ENCODE measurements at regions not wholly inside any gene's neighbourhood (a gene's known extent, or its start where the extent isn't known, plus 50 kb on each side); places are given as distances from the start of the nearest gene placed in this dataset.

DNA sequence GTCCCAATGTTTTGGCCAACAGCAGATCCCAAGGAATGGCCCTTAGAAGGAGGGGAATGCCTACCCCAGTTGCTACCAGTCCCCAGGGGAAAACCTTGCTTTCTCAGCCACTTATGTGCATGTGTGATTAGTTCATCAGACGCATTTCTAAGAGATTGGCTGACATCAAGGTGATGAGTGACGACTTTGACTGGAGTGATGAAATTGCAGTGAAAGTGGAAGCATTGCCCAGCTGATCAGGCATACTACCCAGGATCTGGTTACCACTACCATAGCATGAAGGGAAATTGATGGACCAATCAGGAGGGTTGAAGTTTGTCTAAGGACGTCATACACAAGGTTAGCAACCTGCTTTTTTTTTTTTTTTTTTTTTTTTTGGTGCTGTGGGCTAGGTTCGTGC lies 90.3 kb upstream of the ELMO1 start:
- TF ChIP-seq ELF4 (IDR thresholded peaks at IDR 0.05) (no peak), HDGF (IDR thresholded peaks at IDR 0.05; ENCODE audit: borderline replicate concordance) (no peak), FOXK2 (IDR thresholded peaks at IDR 0.05) (no peak), BHLHE40 (IDR thresholded peaks at IDR 0.05; ENCODE audit: borderline replicate concordance) (no peak), TARDBP (IDR thresholded peaks at IDR 0.05) (no peak), CTBP1 (IDR thresholded peaks at IDR 0.05; ENCODE audit: borderline replicate concordance) (no peak), NFRKB (IDR thresholded peaks at IDR 0.05) (no peak), FOXM1 (IDR thresholded peaks at IDR 0.05; ENCODE audit: borderline replicate concordance) (no peak)

All from HEK293T (cell line).